ENCODE measurements at regions not wholly inside any gene's neighbourhood (a gene's known extent, or its start where the extent isn't known, plus 50 kb on each side); places are given as distances from the start of the nearest gene placed in this dataset.

DNA sequence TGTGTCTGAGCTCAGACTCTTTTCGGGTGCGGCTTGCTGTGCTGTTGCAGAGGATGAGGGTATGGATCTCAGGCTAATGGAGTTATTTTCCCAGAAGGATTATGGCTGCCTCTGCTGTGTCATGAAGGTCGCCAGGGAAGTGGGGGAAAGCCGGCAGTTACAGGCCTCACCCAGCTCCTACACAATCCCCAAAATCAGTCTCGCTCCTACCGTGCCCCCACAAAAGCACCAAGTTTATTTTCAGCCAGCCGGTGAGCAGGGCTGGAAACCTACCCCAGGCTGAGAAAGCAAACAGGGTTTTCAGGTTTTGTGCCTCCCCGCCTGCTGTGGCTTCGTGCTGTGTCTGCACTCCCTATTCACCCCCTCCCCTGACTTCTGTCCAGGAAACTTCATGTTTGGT, 113.3 kb downstream of the SLC24A2 start:
- TF ChIP-seq, protein P1, sequence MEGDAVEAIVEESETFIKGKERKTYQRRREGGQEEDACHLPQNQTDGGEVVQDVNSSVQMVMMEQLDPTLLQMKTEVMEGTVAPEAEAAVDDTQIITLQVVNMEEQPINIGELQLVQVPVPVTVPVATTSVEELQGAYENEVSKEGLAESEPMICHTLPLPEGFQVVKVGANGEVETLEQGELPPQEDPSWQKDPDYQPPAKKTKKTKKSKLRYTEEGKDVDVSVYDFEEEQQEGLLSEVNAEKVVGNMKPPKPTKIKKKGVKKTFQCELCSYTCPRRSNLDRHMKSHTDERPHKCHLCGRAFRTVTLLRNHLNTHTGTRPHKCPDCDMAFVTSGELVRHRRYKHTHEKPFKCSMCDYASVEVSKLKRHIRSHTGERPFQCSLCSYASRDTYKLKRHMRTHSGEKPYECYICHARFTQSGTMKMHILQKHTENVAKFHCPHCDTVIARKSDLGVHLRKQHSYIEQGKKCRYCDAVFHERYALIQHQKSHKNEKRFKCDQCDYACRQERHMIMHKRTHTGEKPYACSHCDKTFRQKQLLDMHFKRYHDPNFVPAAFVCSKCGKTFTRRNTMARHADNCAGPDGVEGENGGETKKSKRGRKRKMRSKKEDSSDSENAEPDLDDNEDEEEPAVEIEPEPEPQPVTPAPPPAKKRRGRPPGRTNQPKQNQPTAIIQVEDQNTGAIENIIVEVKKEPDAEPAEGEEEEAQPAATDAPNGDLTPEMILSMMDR (IDR thresholded peaks at IDR 0.05; ENCODE audit: low read length): no peak
- TF ChIP-seq EZH2phosphoT487 (IDR thresholded peaks at IDR 0.05; ENCODE audit: low read length) (no peak), EZH2 (optimal IDR thresholded peaks at IDR 0.05; ENCODE audit: low read depth, low read length) (no peak)

All from MM.1S (cell line).